HL-60/S4 treated with phorbol 12-myristate 13-acetate at 8.2 ng/mL for 4 days and 3 days (cell line): ENCODE measurements at regions not wholly inside any gene's neighbourhood (a gene's known extent, or its start where the extent isn't known, plus 50 kb on each side); places are given as distances from the start of the nearest gene placed in this dataset.

Experiments used
- in situ Hi-C: fragments of 300-500 bp; cut with MboI; formaldehyde crosslinking; loops from 2 replicates; pipeline ENCODE4 v1.15.0; 2022; ENCODE audit warnings: low sequenced_read_pairs

- in situ Hi-C loops = no loop called here
Measured at GRCh38 chr6:12577124-12577850, 139.3 kb upstream of the PHACTR1 start.

GRCh38 chr6:12578097-12578496 is 138.5 kb upstream of the PHACTR1 start:
- in situ Hi-C loops = no loop called here

GRCh38 chr6:12578751-12579150 is 137.8 kb upstream of the PHACTR1 start:
- in situ Hi-C loops = no loop called here

GRCh38 chr6:12580290-12580689 is 136.3 kb upstream of the PHACTR1 start:
- in situ Hi-C loops = no loop called here

- in situ Hi-C loops = no loop called here
Measured at GRCh38 chr6:12582421-12583110, 134.0 kb upstream of the PHACTR1 start.

- in situ Hi-C loops = no loop called here
Measured at GRCh38 chr6:12584631-12585405, 131.7 kb upstream of the PHACTR1 start.

GRCh38 chr6:12585497-12585958 is 131.0 kb upstream of the PHACTR1 start:
- in situ Hi-C loops = no loop called here

- in situ Hi-C loops = no loop called here
Measured at GRCh38 chr6:12586721-12587480, 129.7 kb upstream of the PHACTR1 start.

- in situ Hi-C loops = loop anchor here (10.0 kb wide), 1 partner anchor 296 kb away; the partner anchor contains the start of gene EDN1
Measured at GRCh38 chr6:12590901-12591300, 125.7 kb upstream of the PHACTR1 start.

- in situ Hi-C loops = loop anchor here (10.0 kb wide), 1 partner anchor 298 kb away; the partner anchor contains the start of gene EDN1
Measured at GRCh38 chr6:12592634-12593033, 123.9 kb upstream of the PHACTR1 start.

GRCh38 chr6:12593771-12594529 is 122.6 kb upstream of the PHACTR1 start:
- in situ Hi-C loops = loop anchor here (10.0 kb wide), 1 partner anchor 299 kb away; the partner anchor contains the start of gene EDN1

- in situ Hi-C loops = loop anchor here (10.0 kb wide), 1 partner anchor 300 kb away; the partner anchor contains the start of gene EDN1
Measured at GRCh38 chr6:12594530-12594893, 122.1 kb upstream of the PHACTR1 start.

GRCh38 chr6:12595161-12595811 is 121.3 kb upstream of the PHACTR1 start:
- in situ Hi-C loops = loop anchor here (10.0 kb wide), 1 partner anchor 300 kb away; the partner anchor contains the start of gene EDN1

- in situ Hi-C loops = loop anchor here (10.0 kb wide), 1 partner anchor 302 kb away; the partner anchor contains the start of gene EDN1
Measured at GRCh38 chr6:12596731-12597130, 119.8 kb upstream of the PHACTR1 start.

GRCh38 chr6:12598919-12599318 is 117.6 kb upstream of the PHACTR1 start:
- in situ Hi-C loops = loop anchor here (10.0 kb wide), 1 partner anchor 304 kb away; the partner anchor contains the start of gene EDN1

GRCh38 chr6:12601881-12602280 is 114.7 kb upstream of the PHACTR1 start:
- in situ Hi-C loops = loop anchor here (25.0 kb wide), 1 partner anchor 1015 kb away; no protein-coding TSS in a partner anchor

- in situ Hi-C loops = loop anchor here (25.0 kb wide), 1 partner anchor 1015 kb away; no protein-coding TSS in a partner anchor
Measured at GRCh38 chr6:12602342-12602741, 114.2 kb upstream of the PHACTR1 start.

GRCh38 chr6:12602951-12603672 is 113.5 kb upstream of the PHACTR1 start:
- in situ Hi-C loops = loop anchor here (25.0 kb wide), 1 partner anchor 1016 kb away; no protein-coding TSS in a partner anchor
